ENCODE measurements at regions not wholly inside any gene's neighbourhood (a gene's known extent, or its start where the extent isn't known, plus 50 kb on each side); places are given as distances from the start of the nearest gene placed in this dataset.
"Not testable (repeated sequence)": the region's sequence is repeated elsewhere in the genome, so short reads cannot be mapped to it uniquely, and the experiment has no call there.

DNA sequence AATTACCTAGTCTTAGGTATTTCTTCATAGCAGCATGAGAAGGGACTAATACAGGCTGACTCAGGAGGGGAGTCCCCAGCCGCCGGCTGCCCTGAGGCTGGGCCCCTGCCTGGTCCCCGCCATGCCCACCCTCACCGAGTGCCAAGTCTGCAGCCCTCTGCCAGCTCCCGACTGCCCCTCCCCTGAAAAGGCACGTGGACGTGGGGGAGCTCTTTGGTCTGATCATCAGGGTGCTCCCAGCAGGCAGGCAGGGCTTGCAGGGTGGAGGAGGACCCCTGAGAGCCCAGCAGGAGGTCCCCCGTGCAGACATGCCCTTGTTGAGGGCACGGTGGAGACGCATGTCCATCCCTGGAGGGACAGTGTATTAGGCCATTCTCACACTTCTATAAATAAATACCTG lies 110.9 kb downstream of the UNCX start:
- no peak for DNase-seq

DNA sequence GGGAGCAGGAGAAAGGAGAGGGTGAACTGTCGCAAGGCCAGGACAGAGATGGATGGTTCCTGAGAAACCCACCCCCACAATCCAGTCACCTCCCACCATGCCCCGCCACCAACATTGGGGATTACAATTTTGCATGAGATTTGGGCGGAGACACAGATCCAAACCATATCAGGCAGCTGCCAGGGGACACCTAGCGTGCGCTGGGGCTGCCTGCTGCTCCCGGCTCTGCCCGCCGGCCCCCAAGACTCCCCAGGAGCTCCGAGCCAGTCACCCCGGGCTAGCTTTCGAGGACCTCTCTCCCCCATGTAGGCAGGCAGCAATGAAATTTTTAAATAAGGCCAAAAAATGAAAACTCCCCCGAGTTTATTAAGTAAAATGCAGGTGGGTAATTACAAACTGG lies 111.7 kb downstream of the UNCX start:
- no peak for DNase-seq

DNA sequence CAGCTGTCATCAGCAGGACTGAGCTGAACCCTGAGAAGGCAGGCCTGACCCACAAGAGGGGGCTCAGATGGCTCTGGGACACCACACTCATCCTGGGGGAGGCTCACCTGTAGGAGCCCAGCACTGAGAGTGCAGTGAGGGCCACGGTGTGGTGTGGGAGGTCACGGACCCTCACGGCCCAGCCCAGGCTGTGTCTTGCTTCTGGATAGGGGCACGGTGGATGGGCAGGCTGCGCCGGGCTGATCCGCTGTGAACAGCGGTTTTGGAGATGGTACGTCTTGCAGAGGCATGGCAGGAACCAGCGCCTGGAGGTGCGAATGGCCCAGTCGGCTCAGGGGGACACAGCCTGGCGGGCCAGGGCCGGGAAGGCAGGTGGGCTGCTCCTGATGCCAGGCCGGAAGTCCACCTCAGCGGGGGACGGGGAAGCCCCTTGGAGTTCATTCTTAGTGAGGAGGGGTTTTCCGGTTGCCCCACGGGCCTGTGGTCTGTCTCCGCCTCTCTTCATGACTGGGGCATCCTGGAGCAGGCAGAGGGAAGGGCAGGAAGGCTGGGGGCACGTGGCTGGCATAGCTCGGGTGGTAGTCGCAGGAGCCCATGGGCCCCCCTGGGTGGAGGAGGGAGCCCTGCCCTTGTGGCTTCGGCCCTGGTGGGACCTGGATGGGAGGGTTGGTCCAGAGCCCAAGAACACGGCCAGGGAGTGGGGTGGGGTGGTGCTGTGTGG lies 112.5 kb downstream of the UNCX start:
- DNase-seq, result no peak

DNA sequence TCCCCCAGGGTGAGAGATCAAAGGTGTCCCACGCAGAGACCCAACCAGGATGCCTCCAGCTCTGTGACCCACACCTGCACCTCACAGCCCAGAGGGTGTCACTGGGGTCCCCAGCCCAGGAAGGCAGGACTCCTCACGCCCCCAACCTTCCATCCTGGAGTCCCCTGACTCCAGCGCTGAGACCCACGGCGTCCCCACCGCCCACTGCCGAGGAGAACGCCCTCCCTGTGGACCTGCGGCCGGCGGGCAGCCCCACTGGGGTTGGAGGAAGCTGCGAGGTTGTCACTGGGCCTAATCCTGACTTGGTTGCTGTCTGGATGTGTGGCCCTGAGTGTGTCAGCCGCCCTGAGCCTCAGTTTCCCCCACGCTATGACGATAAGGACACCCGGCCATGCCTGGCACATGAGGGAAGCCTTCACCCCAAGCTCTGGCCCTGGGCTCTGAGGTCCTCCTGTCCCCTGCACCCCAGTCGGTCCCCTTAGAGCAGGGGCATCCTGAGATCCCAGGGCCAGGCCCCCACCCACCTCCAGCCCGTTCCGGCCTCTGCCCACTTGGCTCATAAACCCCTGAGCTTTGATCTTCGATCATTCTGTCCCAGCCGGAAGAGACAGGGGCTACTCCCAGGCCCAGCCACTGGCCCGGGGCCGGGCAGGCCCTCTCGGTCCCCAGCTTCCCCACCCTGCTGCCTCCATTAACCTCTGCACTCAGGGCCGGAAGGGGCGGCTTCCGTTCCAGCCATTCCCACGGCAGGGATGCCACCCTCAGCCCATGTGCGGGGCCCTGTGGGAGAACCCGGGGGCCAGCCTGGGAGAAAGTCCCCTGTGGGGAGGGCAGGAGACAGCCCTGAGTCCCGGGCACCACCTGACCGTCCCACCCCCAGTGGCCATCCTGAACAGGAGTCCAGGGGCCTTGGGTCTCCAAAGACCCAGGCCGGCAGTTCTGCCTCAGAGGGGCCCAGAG lies 113.2 kb downstream of the MICALL2 start:
- DNase-seq, result no peak

DNA sequence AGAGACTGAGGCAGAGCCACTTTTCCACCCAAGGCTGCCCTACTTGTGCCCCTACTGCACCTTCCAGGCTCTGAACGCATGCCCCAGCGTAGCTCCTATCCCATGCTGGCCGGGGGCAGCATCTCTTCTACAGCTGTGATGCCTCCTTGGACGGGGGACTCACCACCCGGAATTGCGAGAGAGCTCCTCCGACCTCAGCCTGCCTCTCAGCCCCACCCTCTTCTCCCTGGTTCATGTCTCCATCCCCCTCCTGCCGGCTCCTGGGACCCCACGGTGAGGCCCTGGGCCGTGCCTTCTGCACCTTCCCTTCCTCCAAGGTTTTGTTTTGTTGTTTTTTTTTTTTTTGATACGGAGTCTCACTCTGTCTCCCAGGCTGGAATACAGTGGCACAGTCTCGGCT lies 112.4 kb downstream of the MICALL2 start:
- no peak for DNase-seq

DNA sequence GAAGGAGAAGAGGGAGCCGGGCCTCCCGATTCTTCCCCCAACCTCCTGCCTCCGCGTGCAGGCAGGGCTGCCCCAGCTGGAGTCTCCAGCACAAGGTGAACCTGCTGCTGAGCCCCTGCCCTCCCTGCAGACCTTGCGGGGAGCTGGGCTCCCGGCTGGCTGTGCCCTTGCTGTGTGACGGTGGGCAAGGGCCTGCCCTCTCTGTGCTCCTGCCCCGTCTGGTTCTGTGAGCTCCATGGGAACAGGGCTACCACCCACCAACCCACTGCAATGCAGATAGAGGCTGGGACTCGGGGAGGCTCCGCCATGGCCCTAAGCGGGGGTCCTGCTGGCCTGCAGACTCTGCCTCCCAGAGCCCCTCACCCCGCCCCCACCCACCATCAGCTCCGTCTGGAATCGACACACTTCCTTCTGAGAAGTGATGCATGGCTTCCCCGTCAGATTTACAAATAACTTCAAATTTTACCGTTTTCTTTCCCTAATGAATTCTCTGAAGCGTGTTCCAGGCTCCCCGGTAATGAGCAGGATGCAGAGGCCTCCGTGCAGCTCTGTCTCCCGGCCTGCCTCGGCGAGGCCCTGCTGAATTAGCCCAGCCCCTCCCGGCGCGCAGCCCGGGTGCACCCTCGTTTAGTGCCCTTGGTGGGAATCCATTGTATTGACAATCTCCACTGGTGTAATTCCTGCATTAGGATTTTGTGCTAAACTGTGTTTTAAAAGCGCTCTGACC lies 111.0 kb downstream of the MICALL2 start:
- DNase-seq, result no peak

DNA sequence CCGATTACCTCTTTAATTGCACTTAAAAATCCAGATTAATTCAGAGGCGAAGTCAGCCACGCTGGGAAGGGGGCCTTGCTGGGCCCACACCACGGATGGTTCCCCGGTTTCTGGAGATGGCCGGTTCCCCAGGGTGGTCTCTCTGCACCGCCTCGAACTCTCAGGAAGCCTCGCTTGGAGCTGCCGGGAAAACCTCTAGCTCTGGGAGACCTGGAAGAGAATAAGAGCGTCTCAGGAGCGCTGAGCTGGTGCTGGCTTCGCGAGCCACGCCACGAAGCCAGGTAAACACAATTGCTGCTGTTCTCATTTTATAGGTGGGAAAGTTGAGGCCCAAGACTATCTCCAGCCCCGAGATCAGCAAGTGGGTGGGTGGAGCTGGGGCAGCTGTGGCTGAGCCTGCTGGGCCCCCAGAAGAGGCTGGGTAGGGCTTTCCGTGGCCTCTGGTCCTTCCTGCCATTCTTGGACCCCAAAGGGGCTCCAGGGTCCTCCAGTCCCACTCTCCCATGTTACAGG lies 110.4 kb downstream of the MICALL2 start:
- DNase-seq, result no peak

DNA sequence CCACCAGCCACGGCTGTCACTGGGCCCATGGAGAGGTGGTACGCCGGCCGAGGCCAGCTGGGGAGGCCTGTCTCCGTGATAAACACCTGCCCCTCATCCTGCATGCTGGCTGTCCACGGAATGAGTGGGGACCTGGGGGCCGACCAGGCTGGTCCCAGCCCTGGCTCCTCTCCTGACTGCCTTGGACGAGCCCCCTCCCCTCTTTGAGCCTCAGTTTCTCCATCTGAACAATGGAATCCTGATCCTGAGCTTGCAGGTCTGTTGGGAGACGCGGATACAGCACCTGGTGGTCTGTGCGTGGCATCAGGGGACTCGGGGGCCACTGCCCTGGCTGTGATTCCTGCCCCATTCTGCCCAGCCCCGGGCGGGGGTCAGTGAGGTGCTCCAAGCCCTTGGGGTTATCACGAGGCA lies 109.9 kb downstream of the MICALL2 start:
- no peak for DNase-seq

DNA sequence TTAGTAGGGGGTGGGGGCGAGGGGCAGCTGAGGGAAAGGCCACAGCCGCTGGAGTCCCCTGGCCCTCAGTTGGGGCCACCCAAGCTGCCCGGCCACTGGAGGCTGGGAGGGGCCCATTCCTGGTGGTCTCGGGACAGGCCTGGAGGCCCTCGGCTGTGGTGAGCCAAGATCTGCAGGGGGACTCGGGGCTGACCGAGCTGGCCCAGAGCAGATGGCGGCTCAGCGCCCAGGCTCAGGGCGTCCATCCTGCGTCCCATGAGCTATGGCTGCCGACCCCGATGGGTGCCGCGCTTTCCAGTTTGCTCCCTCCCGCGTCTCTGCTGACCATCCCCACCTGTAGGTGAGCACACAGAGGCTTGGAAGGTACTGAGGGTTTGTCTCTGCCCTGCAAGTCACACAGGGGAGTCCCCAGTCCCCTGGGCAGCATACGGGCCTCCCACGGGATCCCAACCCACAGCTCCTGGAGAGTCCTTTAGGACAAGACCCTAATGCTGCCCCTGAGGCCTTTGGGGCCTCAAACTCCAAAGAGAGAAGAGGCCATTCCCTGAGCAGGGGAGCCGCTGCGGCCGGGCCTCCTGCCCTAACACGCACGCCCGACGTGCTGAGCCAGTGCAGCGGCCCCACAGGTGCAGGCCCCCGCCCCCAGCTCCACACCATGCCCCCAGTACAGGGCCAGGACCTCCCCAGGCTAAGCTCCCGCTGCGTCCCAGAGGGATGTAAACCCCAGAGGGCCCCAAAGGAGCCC lies 107.2 kb downstream of the MICALL2 start:
- DNase-seq, result no peak

DNA sequence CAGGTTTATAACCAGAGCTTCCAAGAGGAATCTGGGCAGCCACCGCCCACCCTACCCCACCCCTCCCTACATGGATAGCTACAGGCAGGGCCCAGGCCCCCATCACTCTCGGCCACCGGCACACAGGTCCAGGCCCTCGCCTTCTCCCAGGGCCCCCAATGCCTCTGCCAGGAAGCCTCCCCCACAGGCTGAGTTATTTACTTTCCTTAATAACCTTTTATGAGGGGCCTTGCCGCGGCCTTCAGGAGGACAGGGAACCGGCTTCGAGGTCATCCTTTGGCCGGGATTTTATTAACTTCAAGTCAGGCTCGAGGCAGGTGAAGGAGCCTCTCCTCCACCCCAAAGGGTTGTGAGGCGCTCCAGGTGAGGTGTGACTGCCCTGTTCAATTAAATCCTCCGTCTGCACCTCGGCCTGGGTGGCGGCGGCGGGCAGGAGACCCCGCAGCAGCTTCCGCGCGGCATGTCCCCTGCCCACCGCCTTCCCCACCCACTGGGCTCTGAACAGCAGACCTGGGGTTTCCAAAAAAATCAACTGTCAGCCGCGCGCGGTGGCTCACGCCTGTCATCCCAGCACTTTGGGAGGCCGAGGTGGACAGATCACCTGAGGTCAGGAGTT lies 106.5 kb downstream of the MICALL2 start:
- DNase-seq, result no peak

DNA sequence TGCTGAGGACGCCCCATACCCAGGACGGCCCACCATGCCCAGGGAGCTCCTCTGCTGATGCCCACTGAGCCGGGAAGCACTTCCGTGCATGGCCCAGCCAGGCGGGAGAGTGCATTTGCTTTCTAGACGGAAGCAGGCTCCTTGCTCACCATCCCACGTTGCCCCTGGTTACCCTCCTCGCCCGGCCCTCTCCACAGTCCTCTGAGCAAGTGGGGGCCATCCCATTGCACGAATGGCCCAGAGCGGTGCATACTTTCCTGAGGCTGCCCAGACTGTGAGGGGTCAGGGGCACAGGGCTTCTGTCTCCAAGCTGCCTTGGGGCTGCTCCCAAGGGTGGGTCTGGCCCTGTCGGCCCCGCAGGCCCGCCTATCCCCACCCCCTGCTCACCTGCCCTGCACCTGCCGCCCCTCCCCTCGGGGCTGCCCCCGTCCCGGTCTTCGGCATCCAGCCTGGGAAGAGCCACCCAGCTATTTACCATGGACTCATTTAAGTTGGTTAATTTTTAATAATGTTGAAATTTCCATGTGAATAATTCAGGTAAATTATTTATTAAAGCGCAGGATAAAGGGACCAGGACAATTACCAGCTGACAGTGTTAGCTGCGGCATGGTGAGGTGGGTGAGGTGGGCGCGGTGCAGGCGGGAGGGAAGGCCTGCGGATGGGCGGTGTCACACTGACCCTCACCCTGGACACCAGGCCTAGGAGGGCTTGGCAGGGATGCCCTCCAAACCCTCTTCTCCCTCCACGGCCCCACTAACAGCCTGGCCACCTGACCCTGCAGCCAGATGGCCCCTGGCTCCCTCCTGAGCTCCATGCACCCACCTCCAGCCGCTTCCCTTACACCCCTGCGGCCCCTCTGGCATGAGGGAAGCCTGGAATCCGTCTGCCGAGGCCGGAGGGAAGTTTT lies 104.4 kb downstream of the MICALL2 start:
- DNase-seq, result no peak

DNA sequence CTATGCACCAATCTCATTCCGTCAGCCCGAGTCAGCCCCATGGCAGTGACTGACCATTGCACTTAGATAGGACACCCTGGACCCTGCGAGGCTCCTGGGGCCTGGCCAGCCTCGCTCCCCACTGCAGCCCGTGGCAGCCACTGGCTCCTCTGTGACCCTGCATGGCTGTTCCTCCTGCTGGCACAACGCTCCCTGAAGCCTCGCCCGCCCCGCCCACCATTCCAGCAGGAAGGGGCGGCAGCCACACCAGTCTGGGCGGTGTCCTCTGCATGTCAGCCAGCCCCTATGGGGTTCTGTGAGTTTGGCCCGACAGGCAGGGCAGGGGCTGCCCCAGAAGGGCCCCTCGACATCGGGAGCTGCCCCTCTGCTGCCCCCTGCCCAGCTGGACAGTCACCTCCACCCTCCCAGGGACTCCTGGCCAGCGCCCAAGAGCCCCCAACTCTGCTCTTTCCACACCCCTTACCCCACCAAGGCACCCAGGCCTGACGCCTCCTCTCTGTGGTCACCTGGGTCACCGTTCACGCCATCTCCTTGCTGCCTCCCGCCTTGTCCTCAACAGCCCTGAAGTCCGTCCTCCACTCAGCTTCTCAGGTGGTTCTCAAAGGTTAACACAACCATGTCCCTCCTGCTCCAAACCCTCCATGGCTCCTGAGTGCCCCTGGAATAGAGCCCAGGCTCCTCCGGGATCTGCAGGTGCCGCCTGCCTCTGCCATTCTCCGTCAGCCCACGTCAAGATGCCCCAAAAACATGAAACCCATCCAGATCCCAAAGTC lies 103.5 kb downstream of the MICALL2 start:
- no peak for DNase-seq

DNA sequence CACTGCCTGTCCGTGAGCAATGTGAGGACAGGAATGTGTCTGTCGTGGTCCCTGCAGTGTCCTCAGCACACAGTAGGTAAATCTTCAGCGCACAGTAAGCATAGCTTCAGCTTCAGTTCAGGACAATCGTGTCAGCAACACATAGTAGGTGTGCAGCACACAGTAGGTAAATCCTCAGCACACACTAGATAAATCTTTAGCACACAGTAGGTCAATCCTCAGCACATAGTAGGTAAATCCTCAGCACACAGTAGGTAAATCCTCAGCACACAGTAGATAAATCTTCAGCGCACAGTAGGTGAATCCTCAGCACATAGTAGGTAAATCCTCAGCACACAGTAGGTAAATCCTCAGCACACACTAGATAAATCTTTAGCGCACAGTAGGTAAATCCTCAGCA lies 102.4 kb downstream of the MICALL2 start:
- DNase-seq, result not testable (repeated sequence)

DNA sequence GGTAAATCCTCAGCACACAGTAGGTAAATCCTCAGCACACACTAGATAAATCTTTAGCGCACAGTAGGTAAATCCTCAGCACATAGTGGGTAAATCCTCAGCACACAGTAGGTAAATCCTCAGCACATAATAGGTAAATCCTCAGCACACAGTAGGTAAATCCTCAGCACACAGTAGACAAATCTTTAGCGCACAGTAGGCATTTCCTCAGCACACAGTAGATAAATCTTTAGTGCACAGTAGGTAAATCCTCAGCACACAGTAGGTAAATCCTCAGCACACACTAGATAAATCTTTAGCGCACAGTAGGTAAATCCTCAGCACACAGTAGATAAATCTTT lies 102.0 kb downstream of the MICALL2 start:
- DNase-seq, result not testable (repeated sequence)

DNA sequence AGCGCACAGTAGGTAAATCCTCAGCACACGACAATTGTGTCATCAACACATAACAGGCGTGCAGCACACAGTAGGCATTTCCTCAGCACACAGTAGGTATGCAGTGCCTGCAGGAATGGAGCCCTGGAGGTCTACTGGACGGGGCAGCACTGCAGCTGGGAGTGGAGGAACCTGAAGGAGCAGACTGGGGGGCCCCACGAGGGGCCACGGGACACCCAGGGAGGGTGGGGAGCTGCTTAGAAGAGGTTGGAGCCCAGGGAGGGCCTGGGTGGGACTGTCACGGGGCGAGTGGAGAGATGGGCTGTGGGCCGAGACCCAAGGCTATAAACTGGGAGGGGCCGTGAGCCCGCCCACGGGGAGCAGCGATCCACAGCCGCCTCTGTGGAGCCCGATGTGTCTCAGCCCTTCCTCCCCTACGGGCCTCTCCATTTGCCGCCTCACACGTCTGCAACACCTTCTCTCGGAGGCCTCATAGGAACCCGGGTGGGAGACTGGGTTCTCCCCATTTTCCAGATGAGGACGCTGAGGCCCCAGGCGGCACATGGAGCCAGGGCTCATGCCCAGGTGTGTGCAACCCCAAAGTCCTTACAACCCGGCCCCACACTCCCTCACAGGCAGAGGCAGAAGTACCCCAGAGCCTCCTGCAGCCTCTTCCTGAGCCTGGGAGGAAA lies 101.5 kb downstream of the MICALL2 start:
- DNase-seq, result no peak

DNA sequence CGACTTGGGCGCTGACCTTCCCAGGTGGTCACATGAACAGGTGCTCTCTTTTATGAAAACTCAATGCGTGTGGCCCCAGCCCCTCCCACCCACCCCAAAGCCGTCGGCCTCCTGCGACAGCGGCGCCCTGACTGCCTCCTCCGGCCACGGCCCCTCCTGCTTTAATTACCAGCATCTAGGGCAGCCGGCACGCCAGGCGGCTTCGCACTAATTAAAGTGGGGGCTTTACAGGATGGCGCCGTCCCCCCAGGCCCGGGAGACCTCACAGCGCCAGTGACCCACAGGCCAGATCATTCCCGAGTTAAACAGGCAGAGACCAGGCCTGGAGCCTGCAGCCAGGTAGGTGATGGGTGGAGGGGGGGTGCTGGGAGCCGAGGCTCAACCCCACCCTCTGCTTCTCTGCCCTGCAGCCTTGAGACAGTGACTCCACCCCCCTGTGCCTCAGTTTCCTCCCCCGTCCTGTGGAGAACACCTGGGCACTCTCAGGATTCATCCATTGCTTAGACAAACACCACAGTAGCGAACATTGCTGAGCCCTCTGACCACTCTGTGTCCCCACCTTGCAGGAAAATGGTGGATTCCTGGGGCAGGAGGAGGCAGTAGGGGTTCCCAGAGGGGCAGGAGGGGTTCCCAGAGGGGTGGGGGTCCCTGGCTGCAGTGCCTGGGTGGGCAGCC lies 100.8 kb downstream of the MICALL2 start:
- no peak for DNase-seq

DNA sequence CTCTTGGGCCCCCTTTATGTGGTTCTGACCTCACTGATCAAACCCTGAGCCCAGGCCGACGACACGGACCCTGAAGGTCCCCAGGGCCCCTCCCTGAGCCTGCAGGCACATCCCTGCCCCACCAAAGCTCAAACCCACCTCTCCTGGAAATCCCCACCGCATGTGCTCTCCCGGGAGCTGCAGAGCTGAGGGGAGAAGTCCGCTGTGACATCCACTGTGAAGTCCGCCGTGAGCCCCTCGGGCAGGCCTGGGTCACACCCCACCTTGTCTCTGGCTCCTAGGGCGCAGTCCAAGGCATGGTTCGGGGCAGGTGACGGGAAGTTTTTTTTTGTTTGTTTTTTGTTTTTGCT lies 100.2 kb downstream of the MICALL2 start:
- no peak for DNase-seq

DNA sequence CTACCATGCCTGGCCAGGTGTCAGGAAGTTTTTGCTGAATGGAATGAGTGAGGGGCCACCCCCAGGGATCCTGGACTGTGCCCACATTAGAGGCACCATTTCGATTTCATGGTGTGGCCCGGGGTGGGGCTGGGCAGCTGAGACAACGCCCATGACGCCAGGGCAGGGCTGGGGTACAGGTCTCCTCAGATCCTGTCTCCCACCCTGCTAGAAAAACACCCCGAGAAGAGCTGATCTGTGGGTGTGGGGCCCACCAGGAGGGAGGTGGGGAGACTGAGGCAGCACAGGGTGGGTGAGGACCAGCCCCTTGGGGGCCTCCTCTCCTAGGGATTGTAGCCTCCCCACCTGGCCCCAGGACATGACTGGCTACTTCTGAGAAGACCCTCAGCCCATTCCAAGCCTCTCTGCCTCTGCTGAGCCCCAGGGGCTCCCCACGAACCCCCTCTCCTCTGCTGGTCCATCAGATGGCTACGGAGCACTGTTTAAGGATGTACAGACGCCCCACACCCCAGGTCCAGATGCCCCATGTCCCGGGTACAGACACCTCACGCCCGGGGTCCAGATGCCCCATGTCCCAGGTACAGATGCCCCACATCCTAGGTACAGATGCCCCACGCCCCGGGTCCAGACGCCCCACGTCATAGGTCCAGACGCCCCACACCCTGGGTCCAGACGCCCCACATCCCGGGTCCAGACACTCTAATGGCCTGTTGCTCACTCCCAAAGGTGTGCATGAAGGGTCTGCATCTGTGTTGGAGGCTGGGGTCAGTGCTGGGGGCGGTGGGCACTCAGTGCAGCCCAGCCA lies 99.4 kb downstream of the MICALL2 start:
- no peak for DNase-seq
